SU-DHL-6 (cell line): ENCODE measurements at regions not wholly inside any gene's neighbourhood (a gene's known extent, or its start where the extent isn't known, plus 50 kb on each side); places are given as distances from the start of the nearest gene placed in this dataset.

Source experiments
- H2AFZ ChIP-seq: fragments of 200-600 bp; sonication (generic); 2 replicates; pipeline ENCODE4 v1.6.1; 2014; ENCODE audit warnings: low read depth, mild to moderate bottlenecking, moderate library complexity, mixed read lengths, antibody characterized with exemption, low read length; ENCODE audit not compliant: severe bottlenecking
- H3F3A ChIP-seq: fragments of 200-600 bp; shearing (Covaris generic); 2 replicates; pipeline ENCODE4 v1.6.0; 2016; ENCODE audit warnings: antibody characterized with exemption, mild to moderate bottlenecking; ENCODE audit not compliant: insufficient read depth
- H3K27ac ChIP-seq: fragments of 200-600 bp; sonication (generic); 2 replicates; pipeline ENCODE4 v1.5.1; 2016; ENCODE audit warnings: low read depth, mild to moderate bottlenecking, low read length, moderate library complexity, mixed read lengths
- H3K27me3 ChIP-seq: fragments of 200-600 bp; sonication (generic), shearing (Covaris generic); 2 replicates; pipeline ENCODE4 v1.6.0; 2014; ENCODE audit warnings: mild to moderate bottlenecking, low read length
- H3K36me3 ChIP-seq: fragments of 200-600 bp; sonication (generic); 2 replicates; pipeline ENCODE4 v1.6.1; 2014; ENCODE audit warnings: mild to moderate bottlenecking, low read length, mixed read lengths
- H3K4me2 ChIP-seq: fragments of 300-600, 200-600 bp; shearing (Covaris generic), sonication (generic); 2 replicates; pipeline ENCODE4 v1.6.0; 2014; ENCODE audit warnings: low read length, low read depth, mild to moderate bottlenecking; ENCODE audit not compliant: poor library complexity, severe bottlenecking
- H3K4me3 ChIP-seq: fragments of 200-600 bp; sonication (generic); 2 replicates; pipeline ENCODE4 v1.5.1; 2014; ENCODE audit warnings: antibody characterized with exemption, low read length, mild to moderate bottlenecking, mixed read lengths; ENCODE audit not compliant: insufficient read depth, poor library complexity, severe bottlenecking
- H3K79me2 ChIP-seq: fragments of 200-600 bp; sonication (generic); 2 replicates; pipeline ENCODE4 v1.6.1; 2014; ENCODE audit warnings: mild to moderate bottlenecking, low read length, moderate library complexity; ENCODE audit not compliant: insufficient read depth
- H3K9ac ChIP-seq: fragments of 200-600 bp; sonication (generic); 2 replicates; pipeline ENCODE4 v1.7.0; 2014; ENCODE audit warnings: mild to moderate bottlenecking, low read length
- H3K9me2 ChIP-seq: fragments of 200-600 bp; sonication (generic); replicated peaks from 2 replicates; pipeline ENCODE4 v1.6.1; 2014; ENCODE audit warnings: low read length; ENCODE audit not compliant: insufficient read depth
- H3K9me3 ChIP-seq: fragments of 200-600 bp; sonication (generic); 2 replicates; pipeline ENCODE4 v1.6.1; 2014; ENCODE audit warnings: low read length, mixed read lengths; ENCODE audit not compliant: insufficient read depth
- H4K20me1 ChIP-seq: fragments of 200-600 bp; sonication (generic); 2 replicates; pipeline ENCODE4 v1.6.1; 2014; ENCODE audit warnings: low read depth, mild to moderate bottlenecking, antibody characterized with exemption, low read length, moderate library complexity, mixed read lengths
- CTCF ChIP-seq: fragments of 200-600 bp; sonication (generic); IDR thresholded peaks from one replicate; pipeline ENCODE4 v1.5.1; 2017; ENCODE audit warnings: antibody characterized with exemption, mild to moderate bottlenecking, low read length, moderate library complexity; ENCODE audit not compliant: insufficient read depth, poor library complexity, severe bottlenecking
- EZH2phosphoT487 ChIP-seq: fragments of 200-600 bp; sonication (generic), shearing (Covaris generic); conservative IDR thresholded peaks from 2 replicates; pipeline ENCODE4 v1.6.1; 2018; ENCODE audit warnings: mild to moderate bottlenecking, antibody characterized with exemption, low read length, moderate library complexity, mixed read lengths

DNA sequence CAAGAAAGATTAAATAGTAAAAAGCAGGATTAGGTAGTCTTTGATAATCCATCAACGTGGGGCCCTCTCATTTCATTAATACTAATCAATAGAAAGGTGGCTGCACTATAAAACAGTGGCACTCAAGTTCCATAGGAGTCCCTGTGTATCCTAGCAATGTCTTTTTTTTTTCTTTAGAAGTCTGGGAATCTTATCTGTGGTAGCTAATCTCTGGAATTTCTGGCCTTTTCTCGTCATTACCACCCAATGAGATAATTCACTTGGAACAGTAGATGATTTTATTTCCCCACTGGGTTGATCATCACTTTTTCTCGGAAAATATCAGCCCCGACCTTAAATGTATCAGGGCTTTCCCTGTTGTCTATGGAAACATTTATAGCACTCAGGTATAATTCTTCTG is 86.8 kb upstream of the CDH6 start:
- H3K36me3 ChIP-seq: no peaks in the 10 kb centered on the region
- no peaks in the 10 kb centered on the region for H4K20me1 ChIP-seq
- H3K9me3 ChIP-seq: no peaks in the 10 kb centered on the region
- TF ChIP-seq EZH2phosphoT487 (no peak), CTCF (no peak)
- no peaks in the 10 kb centered on the region for H3K79me2 ChIP-seq
- H3K9ac ChIP-seq: no peak overlapping the region
- no peak overlapping the region for H3K4me2 ChIP-seq
- no peaks in the 10 kb centered on the region for H3K9me2 ChIP-seq
- H2AFZ ChIP-seq: no peak overlapping the region
- no peak overlapping the region for H3K27ac ChIP-seq
- H3K4me3 ChIP-seq: no peak overlapping the region
- no peaks in the 10 kb centered on the region for H3K27me3 ChIP-seq
- no peaks in the 10 kb centered on the region for H3F3A ChIP-seq

GRCh38 chr5:31106278-31106677 is 87.2 kb upstream of the CDH6 start:
- no peaks in the 10 kb centered on the region for H3K9me2 ChIP-seq
- no peaks in the 10 kb centered on the region for H4K20me1 ChIP-seq
- H3K27ac ChIP-seq: no peak overlapping the region
- no peaks in the 10 kb centered on the region for H3F3A ChIP-seq
- H2AFZ ChIP-seq: no peak overlapping the region
- no peaks in the 10 kb centered on the region for H3K79me2 ChIP-seq
- no peaks in the 10 kb centered on the region for H3K36me3 ChIP-seq
- no peak overlapping the region for H3K9ac ChIP-seq
- TF ChIP-seq EZH2phosphoT487: no peak
- TF ChIP-seq CTCF: no peak
- no peaks in the 10 kb centered on the region for H3K27me3 ChIP-seq
- no peak overlapping the region for H3K4me3 ChIP-seq
- no peak overlapping the region for H3K4me2 ChIP-seq
- no peaks in the 10 kb centered on the region for H3K9me3 ChIP-seq

- Histone ChIP-seq H3K4me3 (no peak overlapping the region), H3K9me2 (no peaks in the 10 kb centered on the region), H2AFZ (no peak overlapping the region), H3F3A (no peaks in the 10 kb centered on the region), H3K27me3 (no peaks in the 10 kb centered on the region), H3K27ac (no peak overlapping the region), H3K79me2 (no peaks in the 10 kb centered on the region), H3K9me3 (no peaks in the 10 kb centered on the region), H3K36me3 (no peaks in the 10 kb centered on the region), H3K9ac (no peak overlapping the region), H3K4me2 (no peak overlapping the region), H4K20me1 (no peaks in the 10 kb centered on the region)
- no peak for TF ChIP-seq CTCF
- TF ChIP-seq EZH2phosphoT487: no peak
Observed at GRCh38 chr5:31104775-31105174, 88.7 kb upstream of the CDH6 start.

- H4K20me1 ChIP-seq: no peaks in the 10 kb centered on the region
- H3K9me3 ChIP-seq: no peaks in the 10 kb centered on the region
- no peak overlapping the region for H3K9ac ChIP-seq
- H3F3A ChIP-seq: no peaks in the 10 kb centered on the region
- no peak overlapping the region for H3K27ac ChIP-seq
- no peaks in the 10 kb centered on the region for H3K36me3 ChIP-seq
- H3K79me2 ChIP-seq: no peaks in the 10 kb centered on the region
- no peaks in the 10 kb centered on the region for H3K27me3 ChIP-seq
- no peak overlapping the region for H3K4me2 ChIP-seq
- TF ChIP-seq EZH2phosphoT487 (no peak), CTCF (no peak)
- H2AFZ ChIP-seq: no peak overlapping the region
- H3K4me3 ChIP-seq: no peak overlapping the region
- H3K9me2 ChIP-seq: no peaks in the 10 kb centered on the region
Observed at GRCh38 chr5:31100781-31101310, 92.6 kb upstream of the CDH6 start.
